ENCODE measurements at regions not wholly inside any gene's neighbourhood (a gene's known extent, or its start where the extent isn't known, plus 50 kb on each side); places are given as distances from the start of the nearest gene placed in this dataset.
"Not testable (repeated sequence)": the region's sequence is repeated elsewhere in the genome, so short reads cannot be mapped to it uniquely, and the experiment has no call there.

GRCh38 chr6:112639391-112639831 lies 292.3 kb downstream of the RFPL4B start:
- intact Hi-C loops (cut with micrococcal nuclease), result no loop called here

- intact Hi-C loops (cut with micrococcal nuclease), result no loop called here
Measured at GRCh38 chr6:112640891-112641290, 293.8 kb downstream of the RFPL4B start.

GRCh38 chr6:112649853-112650252 lies 302.7 kb downstream of the RFPL4B start:
- intact Hi-C loops (cut with micrococcal nuclease), result no loop called here

GRCh38 chr6:112651239-112651638 lies 304.1 kb downstream of the RFPL4B start:
- intact Hi-C loops (cut with micrococcal nuclease), result no loop called here

GRCh38 chr6:112659912-112660311 lies 312.8 kb downstream of the RFPL4B start:
- intact Hi-C loops (cut with micrococcal nuclease), result no loop called here

GRCh38 chr6:112660626-112661025 lies 313.5 kb downstream of the RFPL4B start:
- intact Hi-C loops (cut with micrococcal nuclease), result no loop called here

GRCh38 chr6:112663698-112664097 lies 316.6 kb downstream of the RFPL4B start:
- intact Hi-C loops (cut with micrococcal nuclease), result no loop called here

- intact Hi-C loops (cut with micrococcal nuclease), result no loop called here
Measured at GRCh38 chr6:112665114-112665513, 318.0 kb downstream of the RFPL4B start.

- intact Hi-C loops (cut with micrococcal nuclease), result no loop called here
Measured at GRCh38 chr6:112665815-112666214, 318.7 kb downstream of the RFPL4B start.

- intact Hi-C loops (cut with micrococcal nuclease), result no loop called here
Measured at GRCh38 chr6:112667427-112667826, 320.3 kb downstream of the RFPL4B start.

- intact Hi-C loops (cut with micrococcal nuclease), result no loop called here
Measured at GRCh38 chr6:112680091-112680490, 333.0 kb downstream of the RFPL4B start.

GRCh38 chr6:112682071-112682470 lies 334.9 kb downstream of the RFPL4B start:
- intact Hi-C loops (cut with micrococcal nuclease), result no loop called here

GRCh38 chr6:112683106-112683505 lies 336.0 kb downstream of the RFPL4B start:
- intact Hi-C loops (cut with micrococcal nuclease), result no loop called here

- intact Hi-C loops (cut with micrococcal nuclease), result no loop called here
Measured at GRCh38 chr6:112683926-112684325, 336.8 kb downstream of the RFPL4B start.

GRCh38 chr6:112685521-112686220 lies 338.5 kb downstream of the RFPL4B start:
- intact Hi-C loops (cut with micrococcal nuclease), result not testable (repeated sequence)

GRCh38 chr6:112688487-112689165 lies 341.5 kb downstream of the RFPL4B start:
- intact Hi-C loops (cut with micrococcal nuclease), result not testable (repeated sequence)

- intact Hi-C loops (cut with micrococcal nuclease), result not testable (repeated sequence)
Measured at GRCh38 chr6:112689183-112689858, 342.2 kb downstream of the RFPL4B start.

- intact Hi-C loops (cut with micrococcal nuclease), result no loop called here
Measured at GRCh38 chr6:112690497-112691202, 343.5 kb downstream of the RFPL4B start.

- intact Hi-C loops (cut with micrococcal nuclease), result no loop called here
Measured at GRCh38 chr6:112691289-112691688, 344.2 kb downstream of the RFPL4B start.

- intact Hi-C loops (cut with micrococcal nuclease), result no loop called here
Measured at GRCh38 chr6:112695001-112695400, 347.9 kb downstream of the RFPL4B start.

GRCh38 chr6:112697265-112697664 lies 350.1 kb downstream of the RFPL4B start:
- intact Hi-C loops (cut with micrococcal nuclease), result no loop called here

- intact Hi-C loops (cut with micrococcal nuclease), result no loop called here
Measured at GRCh38 chr6:112701201-112701600, 354.1 kb downstream of the RFPL4B start.

Data from T-helper 2 cell treated with Interferon-gamma antibody and Interleukin-4, amounts not matched to agents 100 ng/mL and 5 ng/mL, for 36 hours (primary cell).